ENCODE measurements at regions not wholly inside any gene's neighbourhood (a gene's known extent, or its start where the extent isn't known, plus 50 kb on each side); places are given as distances from the start of the nearest gene placed in this dataset.

DNA sequence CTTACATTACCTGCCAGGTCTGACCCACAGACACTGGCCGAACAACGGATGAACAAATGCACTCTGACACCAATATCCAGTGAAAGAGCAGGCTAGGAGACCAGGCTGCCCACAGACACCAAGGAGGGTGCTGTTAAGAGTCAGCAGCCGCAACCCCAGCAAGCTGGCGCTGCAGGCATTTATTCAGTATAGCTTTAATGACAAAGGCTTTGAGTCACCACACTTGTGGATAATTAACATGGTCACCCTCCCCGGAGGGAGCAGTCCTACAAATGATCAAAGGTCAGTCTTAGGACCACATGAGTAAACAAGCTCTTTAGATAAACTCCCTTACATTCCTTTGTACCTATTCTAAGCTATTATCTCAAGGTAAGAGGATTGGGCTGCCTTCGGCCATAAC is 368.5 kb upstream of the GRID2 start:
- ChIA-PET CTCF (no interaction called here), POLR2A (no interaction called here)
- no peak overlapping the region for H3K4me3 Mint-ChIP-seq
- H3K27me3 Mint-ChIP-seq (ENCODE audit: low read depth), result no peaks in the 10 kb centered on the region
- ATAC-seq, result no peak
- TF ChIP-seq SP1 (CRISPR knock-in tag; conservative IDR thresholded peaks at IDR 0.05) (no peak), NR2C2 (CRISPR knock-in tag; IDR thresholded peaks at IDR 0.05) (no peak), JAZF1 (CRISPR knock-in tag; IDR thresholded peaks at IDR 0.05) (no peak), MYBL2 (CRISPR knock-in tag; IDR thresholded peaks at IDR 0.05) (no peak), GTF2I (CRISPR knock-in tag; conservative IDR thresholded peaks at IDR 0.05) (no peak)
- TF ChIP-seq, protein P1, sequence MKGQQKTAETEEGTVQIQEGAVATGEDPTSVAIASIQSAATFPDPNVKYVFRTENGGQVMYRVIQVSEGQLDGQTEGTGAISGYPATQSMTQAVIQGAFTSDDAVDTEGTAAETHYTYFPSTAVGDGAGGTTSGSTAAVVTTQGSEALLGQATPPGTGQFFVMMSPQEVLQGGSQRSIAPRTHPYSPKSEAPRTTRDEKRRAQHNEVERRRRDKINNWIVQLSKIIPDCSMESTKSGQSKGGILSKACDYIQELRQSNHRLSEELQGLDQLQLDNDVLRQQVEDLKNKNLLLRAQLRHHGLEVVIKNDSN (CRISPR knock-in tag; IDR thresholded peaks at IDR 0.05), result no peak
- peaks cover 15% of the 10 kb centered on the region for H3K36me3 Mint-ChIP-seq
- no peak overlapping the region for H3K27ac Mint-ChIP-seq
- no peak for DNase-seq (ENCODE audit: low spot score)
- 0 out of 2 replicates have a peak, but pooled peaks cover 3% of the 10 kb centered on the region for H3K4me1 Mint-ChIP-seq
- H3K9me3 Mint-ChIP-seq, result peaks cover 16% of the 10 kb centered on the region

DNA sequence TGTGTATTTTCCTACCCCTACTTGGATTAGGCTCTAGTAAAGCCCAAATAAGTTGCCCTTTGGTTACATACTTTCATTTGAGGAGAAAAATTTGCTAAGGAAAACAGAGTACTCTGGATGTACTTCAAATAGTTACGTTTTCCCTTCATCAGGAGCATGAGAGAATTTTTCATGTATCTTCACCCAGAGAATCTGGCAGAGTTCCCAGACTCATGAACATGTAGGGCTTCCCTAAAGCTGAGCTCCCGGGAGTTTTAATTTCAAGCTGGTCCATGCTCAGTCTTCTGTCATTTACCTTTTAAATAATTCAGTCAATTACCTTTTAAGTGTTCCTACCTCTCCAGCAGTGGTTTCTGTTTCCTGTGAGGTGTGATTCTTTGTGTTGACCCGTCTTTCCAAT is 367.5 kb upstream of the GRID2 start:
- H3K4me3 Mint-ChIP-seq, result no peak overlapping the region
- DNase-seq (ENCODE audit: low spot score) (no peak), ATAC-seq (no peak)
- H3K36me3 Mint-ChIP-seq, result peaks cover 15% of the 10 kb centered on the region
- peaks cover 16% of the 10 kb centered on the region for H3K9me3 Mint-ChIP-seq
- H3K27me3 Mint-ChIP-seq (ENCODE audit: low read depth), result no peaks in the 10 kb centered on the region
- POLR2A ChIA-PET, result no interaction called here
- H3K27ac Mint-ChIP-seq, result no peak overlapping the region
- TF ChIP-seq, protein P2, sequence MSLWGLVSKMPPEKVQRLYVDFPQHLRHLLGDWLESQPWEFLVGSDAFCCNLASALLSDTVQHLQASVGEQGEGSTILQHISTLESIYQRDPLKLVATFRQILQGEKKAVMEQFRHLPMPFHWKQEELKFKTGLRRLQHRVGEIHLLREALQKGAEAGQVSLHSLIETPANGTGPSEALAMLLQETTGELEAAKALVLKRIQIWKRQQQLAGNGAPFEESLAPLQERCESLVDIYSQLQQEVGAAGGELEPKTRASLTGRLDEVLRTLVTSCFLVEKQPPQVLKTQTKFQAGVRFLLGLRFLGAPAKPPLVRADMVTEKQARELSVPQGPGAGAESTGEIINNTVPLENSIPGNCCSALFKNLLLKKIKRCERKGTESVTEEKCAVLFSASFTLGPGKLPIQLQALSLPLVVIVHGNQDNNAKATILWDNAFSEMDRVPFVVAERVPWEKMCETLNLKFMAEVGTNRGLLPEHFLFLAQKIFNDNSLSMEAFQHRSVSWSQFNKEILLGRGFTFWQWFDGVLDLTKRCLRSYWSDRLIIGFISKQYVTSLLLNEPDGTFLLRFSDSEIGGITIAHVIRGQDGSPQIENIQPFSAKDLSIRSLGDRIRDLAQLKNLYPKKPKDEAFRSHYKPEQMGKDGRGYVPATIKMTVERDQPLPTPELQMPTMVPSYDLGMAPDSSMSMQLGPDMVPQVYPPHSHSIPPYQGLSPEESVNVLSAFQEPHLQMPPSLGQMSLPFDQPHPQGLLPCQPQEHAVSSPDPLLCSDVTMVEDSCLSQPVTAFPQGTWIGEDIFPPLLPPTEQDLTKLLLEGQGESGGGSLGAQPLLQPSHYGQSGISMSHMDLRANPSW (CRISPR knock-in tag; conservative IDR thresholded peaks at IDR 0.05; ENCODE audit: low read depth), result no peak
- no peak for TF ChIP-seq CBFB (CRISPR knock-in tag; IDR thresholded peaks at IDR 0.05; ENCODE audit: low read depth)
- no peak for TF ChIP-seq ZNF219 (CRISPR knock-in tag; IDR thresholded peaks at IDR 0.05; ENCODE audit: borderline replicate concordance)
- TF ChIP-seq NFE2L1 (CRISPR knock-in tag; IDR thresholded peaks at IDR 0.05), result no peak
- TF ChIP-seq AR (CRISPR knock-in tag; IDR thresholded peaks at IDR 0.05), result no peak
- TF ChIP-seq NR1H2 (CRISPR knock-in tag; IDR thresholded peaks at IDR 0.05), result no peak
- H3K4me1 Mint-ChIP-seq, result 0 out of 2 replicates have a peak, but pooled peaks cover 3% of the 10 kb centered on the region
- CTCF ChIA-PET, result no interaction called here

DNA sequence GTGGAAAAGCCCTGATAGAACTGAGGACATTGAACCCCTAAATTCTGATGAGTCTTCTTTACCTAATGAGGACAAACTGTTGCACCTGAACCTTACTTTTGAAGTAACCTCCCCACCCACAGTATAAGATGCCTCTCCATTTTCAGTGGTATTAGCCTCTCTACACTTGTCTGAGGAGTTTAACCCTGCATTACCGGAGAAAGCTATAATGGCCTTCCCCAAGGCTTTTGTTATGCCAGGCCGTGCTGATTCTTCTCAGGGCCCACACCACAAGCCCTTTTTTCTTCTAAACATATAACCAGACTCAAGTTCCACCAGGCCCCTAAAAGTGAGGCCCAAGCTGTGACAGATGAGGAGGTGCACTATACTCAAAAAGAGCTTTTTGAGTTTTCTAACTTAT is 345.8 kb upstream of the GRID2 start:
- ATAC-seq (peak; percentile 53), DNase-seq (ENCODE audit: low spot score) (no peak)
- Mint-ChIP-seq H3K27ac (no peak overlapping the region), H3K4me1 (peaks cover 14% of the 10 kb centered on the region), H3K4me3 (no peak overlapping the region), H3K36me3 (peaks cover 5% of the 10 kb centered on the region), H3K9me3 (peaks cover 10% of the 10 kb centered on the region), H3K27me3 (ENCODE audit: low read depth) (no peaks in the 10 kb centered on the region)
- no peak for TF ChIP-seq FOXP4 (CRISPR knock-in tag; IDR thresholded peaks at IDR 0.05)
- TF ChIP-seq MAX (CRISPR knock-in tag; IDR thresholded peaks at IDR 0.05), result no peak
- TF ChIP-seq JAZF1 (CRISPR knock-in tag; IDR thresholded peaks at IDR 0.05), result no peak
- TF ChIP-seq, protein P3, sequence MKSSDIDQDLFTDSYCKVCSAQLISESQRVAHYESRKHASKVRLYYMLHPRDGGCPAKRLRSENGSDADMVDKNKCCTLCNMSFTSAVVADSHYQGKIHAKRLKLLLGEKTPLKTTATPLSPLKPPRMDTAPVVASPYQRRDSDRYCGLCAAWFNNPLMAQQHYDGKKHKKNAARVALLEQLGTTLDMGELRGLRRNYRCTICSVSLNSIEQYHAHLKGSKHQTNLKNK (CRISPR knock-in tag; IDR thresholded peaks at IDR 0.05), result no peak
- TF ChIP-seq KAT7 (CRISPR knock-in tag; IDR thresholded peaks at IDR 0.05; ENCODE audit: borderline replicate concordance), result no peak
- CTCF ChIA-PET, result no interaction called here
- POLR2A ChIA-PET, result no interaction called here
